Neuron (in vitro differentiated cells): ENCODE measurements at regions not wholly inside any gene's neighbourhood (a gene's known extent, or its start where the extent isn't known, plus 50 kb on each side); places are given as distances from the start of the nearest gene placed in this dataset.

Experiments
- H2AFZ ChIP-seq: one replicate; pipeline ENCODE4 v1.6.1; 2013; ENCODE audit warnings: low read depth, mild to moderate bottlenecking, inconsistent platforms, low read length, moderate library complexity
- H3K27me3 ChIP-seq: one replicate; pipeline ENCODE4 v1.6.1; 2013; ENCODE audit warnings: low read length; ENCODE audit not compliant: insufficient read depth
- H3K36me3 ChIP-seq: one replicate; pipeline ENCODE4 v1.6.1; 2013; ENCODE audit warnings: low read length; ENCODE audit not compliant: insufficient read depth
- H3K4me1 ChIP-seq: one replicate; pipeline ENCODE4 v1.6.1; 2013; ENCODE audit warnings: low read length; ENCODE audit not compliant: insufficient read depth
- H3K4me3 ChIP-seq: 2 replicates; pipeline ENCODE4 v1.5.1; 2013; ENCODE audit warnings: mild to moderate bottlenecking, low read length, moderate library complexity
- H3K9me3 ChIP-seq: one replicate; pipeline ENCODE4 v1.6.1; 2013; ENCODE audit warnings: low read length

DNA sequence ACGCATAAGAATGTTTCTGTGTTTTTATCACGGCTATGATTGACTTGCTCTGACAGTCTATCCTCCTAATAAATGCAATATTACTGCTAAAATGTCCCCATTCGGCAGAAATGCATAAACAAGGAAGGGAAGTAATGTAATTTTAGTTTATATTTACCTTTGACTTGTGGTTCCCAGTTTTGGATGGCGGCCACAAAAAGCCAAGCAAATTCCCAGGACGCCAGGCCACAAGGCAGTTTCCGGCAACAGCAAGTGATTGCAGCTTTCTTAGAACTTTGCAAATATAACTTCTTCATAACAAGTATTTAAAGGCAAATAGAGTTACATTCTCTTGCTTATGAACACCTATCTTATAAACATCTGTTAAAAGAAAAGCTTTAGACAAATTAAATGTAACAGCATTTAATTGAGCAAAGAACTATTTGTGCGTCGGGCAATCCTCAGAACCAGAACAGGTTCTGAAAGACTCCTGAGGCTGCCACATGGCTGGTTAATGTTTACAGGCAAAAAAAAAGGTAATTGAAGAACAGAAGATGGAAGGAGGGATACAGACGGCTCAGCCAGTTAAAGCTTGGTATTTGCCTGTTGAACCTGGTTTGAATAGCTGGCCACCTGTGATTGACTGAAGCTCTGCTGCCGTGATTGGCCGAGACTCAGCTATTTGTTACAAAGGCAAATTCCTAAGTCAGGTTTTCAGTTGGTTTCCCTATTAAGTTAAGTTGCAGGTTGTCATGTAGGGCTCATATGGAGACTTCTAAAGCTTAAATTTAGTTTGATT is 80.8 kb downstream of the C21orf91 start:
- Histone ChIP-seq H2AFZ (no peak overlapping the region), H3K9me3 (no peaks in the 10 kb centered on the region), H3K27me3 (no peaks in the 10 kb centered on the region), H3K36me3 (no peaks in the 10 kb centered on the region), H3K4me1 (no peaks in the 10 kb centered on the region), H3K4me3 (no peak overlapping the region)

- no peaks in the 10 kb centered on the region for H3K9me3 ChIP-seq
These were observed 83.1 kb downstream of the C21orf91 start for GRCh38 chr21:17736072-17736471.

GRCh38 chr21:17733209-17733608 is 85.9 kb downstream of the C21orf91 start:
- H2AFZ ChIP-seq: no peak overlapping the region
- H3K27me3 ChIP-seq: no peaks in the 10 kb centered on the region
- H3K9me3 ChIP-seq: no peaks in the 10 kb centered on the region
- H3K4me1 ChIP-seq: no peaks in the 10 kb centered on the region
- H3K4me3 ChIP-seq: no peak overlapping the region
- H3K36me3 ChIP-seq: no peaks in the 10 kb centered on the region

More at GRCh38 chr21:17736072-17736471, 83.1 kb downstream of the C21orf91 start:
- no peaks in the 10 kb centered on the region for H3K4me1 ChIP-seq
- no peak overlapping the region for H2AFZ ChIP-seq
- H3K27me3 ChIP-seq: no peaks in the 10 kb centered on the region
- H3K36me3 ChIP-seq: no peaks in the 10 kb centered on the region
- no peak overlapping the region for H3K4me3 ChIP-seq

GRCh38 chr21:17732306-17732705 is 86.8 kb downstream of the C21orf91 start:
- Histone ChIP-seq H3K4me3 (no peak overlapping the region), H3K36me3 (no peaks in the 10 kb centered on the region), H3K4me1 (no peaks in the 10 kb centered on the region)

DNA sequence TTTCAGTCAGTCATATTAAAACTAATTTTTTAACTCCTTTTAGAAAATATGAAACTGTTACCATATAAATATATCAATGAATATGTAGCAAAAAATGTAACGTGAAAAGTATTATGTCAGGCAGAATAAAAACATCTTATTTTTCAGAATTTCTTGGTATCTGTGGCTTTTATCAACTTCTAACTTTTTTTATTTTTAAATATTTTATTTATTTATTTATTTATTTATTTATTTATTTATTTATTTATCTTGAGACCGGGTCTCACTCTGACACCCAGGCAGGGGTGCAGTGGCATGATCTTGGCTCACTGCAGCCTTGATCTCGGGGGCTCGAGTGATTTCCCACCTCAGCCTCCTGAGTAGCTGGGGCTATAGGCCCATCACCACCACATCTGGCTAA is 87.6 kb downstream of the C21orf91 start:
- Histone ChIP-seq H3K4me3 (no peak overlapping the region), H2AFZ (no peak overlapping the region)

More at GRCh38 chr21:17732306-17732705, 86.8 kb downstream of the C21orf91 start:
- Histone ChIP-seq H3K27me3 (no peaks in the 10 kb centered on the region), H3K9me3 (no peaks in the 10 kb centered on the region), H2AFZ (no peak overlapping the region)

DNA sequence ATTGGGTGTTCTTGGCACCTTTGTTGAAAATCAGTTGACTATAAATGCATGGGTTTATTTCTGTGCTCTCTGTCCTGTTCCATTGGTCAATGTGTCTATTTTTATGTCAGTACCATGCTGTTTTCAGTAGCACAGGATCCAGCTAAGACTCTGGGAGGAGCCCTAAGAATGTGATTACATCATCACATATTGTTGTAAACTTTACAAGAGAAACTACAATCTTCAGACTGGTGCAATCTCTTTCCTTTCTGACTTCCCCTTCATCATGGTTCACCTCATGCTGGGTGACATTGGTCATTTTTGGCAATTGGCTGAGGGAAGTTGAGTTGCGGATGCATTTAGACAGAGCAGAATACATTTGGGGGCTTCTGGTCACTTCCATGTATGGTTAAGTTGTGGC is 88.4 kb downstream of the C21orf91 start:
- Histone ChIP-seq H3K4me1 (no peaks in the 10 kb centered on the region), H3K9me3 (no peaks in the 10 kb centered on the region), H3K27me3 (no peaks in the 10 kb centered on the region), H2AFZ (no peak overlapping the region), H3K4me3 (no peak overlapping the region), H3K36me3 (no peaks in the 10 kb centered on the region)

More for the DNA sequence above, 87.6 kb downstream of the C21orf91 start:
- no peaks in the 10 kb centered on the region for H3K36me3 ChIP-seq
- H3K4me1 ChIP-seq: no peaks in the 10 kb centered on the region
- H3K27me3 ChIP-seq: no peaks in the 10 kb centered on the region
- no peaks in the 10 kb centered on the region for H3K9me3 ChIP-seq

DNA sequence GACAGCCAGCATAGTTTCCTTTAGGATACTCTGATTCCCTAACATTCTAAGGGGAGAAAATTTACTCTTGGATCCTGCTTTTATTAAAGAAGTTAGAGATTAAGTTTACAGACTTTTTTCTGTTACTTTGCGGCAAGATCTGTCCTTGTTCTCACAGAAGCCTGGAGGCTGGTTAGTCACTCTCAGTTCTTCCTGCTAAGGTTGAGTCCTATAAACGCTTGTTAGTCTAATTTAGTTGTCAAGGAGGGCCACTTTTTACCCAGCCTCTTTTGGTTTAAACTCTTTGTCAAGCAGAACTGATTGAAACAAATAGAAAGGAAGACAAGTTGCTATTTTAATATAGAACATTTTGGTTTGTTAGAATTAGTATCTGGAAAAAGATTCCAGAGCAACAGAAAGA is 89.7 kb downstream of the C21orf91 start:
- H3K36me3 ChIP-seq: no peaks in the 10 kb centered on the region

GRCh38 chr21:17727361-17727760 is 91.8 kb downstream of the C21orf91 start:
- Histone ChIP-seq H2AFZ (no peak overlapping the region), H3K27me3 (no peaks in the 10 kb centered on the region), H3K36me3 (no peaks in the 10 kb centered on the region), H3K4me1 (no peaks in the 10 kb centered on the region), H3K4me3 (no peak overlapping the region), H3K9me3 (peaks cover 2% of the 10 kb centered on the region)

More for the DNA sequence above, 89.7 kb downstream of the C21orf91 start:
- Histone ChIP-seq H2AFZ (no peak overlapping the region), H3K27me3 (no peaks in the 10 kb centered on the region), H3K9me3 (no peaks in the 10 kb centered on the region), H3K4me3 (no peak overlapping the region), H3K4me1 (no peaks in the 10 kb centered on the region)

DNA sequence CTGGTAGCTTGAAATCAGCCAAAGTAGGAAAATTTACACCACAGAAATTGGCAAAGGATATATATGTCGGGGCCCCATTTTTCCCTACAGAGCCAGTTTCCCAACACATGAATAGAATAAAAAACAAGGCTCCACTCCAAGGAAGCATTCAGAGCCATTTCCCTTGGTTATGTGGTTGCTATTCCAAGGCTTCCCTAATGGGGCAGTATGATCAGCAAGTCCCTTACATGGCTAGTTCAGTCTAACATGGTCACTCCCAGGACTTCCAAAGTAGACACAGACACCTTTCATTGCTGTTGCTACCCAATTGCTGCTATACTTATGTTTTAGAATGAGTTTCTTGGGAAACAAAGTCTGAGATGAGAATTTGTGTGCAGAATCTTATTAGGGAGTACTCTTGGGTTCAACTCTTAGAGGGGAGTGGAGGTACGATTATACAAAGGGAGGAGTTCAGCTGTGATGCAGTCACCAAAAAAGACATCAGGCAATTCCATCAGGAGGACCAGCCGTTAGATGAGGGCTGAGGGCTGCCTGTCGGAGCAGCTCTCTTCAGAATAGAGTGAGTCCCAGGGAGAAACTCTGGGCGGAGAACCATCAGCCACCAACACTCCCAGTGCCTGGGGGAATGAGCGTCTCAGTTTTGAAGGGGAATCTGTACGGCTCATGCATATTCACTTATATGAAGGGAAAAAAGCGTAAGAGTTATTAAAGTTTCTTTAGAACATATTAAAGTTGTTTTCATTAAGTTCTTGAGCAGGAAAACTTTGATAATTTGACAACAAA is 92.9 kb downstream of the C21orf91 start:
- Histone ChIP-seq H3K4me3 (no peak overlapping the region), H3K9me3 (peaks cover 2% of the 10 kb centered on the region), H3K36me3 (no peaks in the 10 kb centered on the region), H3K4me1 (no peaks in the 10 kb centered on the region), H2AFZ (no peak overlapping the region), H3K27me3 (no peaks in the 10 kb centered on the region)

- H2AFZ ChIP-seq: no peak overlapping the region
- no peaks in the 10 kb centered on the region for H3K27me3 ChIP-seq
- H3K9me3 ChIP-seq: peaks cover 2% of the 10 kb centered on the region
- H3K36me3 ChIP-seq: no peaks in the 10 kb centered on the region
- no peak overlapping the region for H3K4me3 ChIP-seq
- no peaks in the 10 kb centered on the region for H3K4me1 ChIP-seq
These were observed 93.8 kb downstream of the C21orf91 start for GRCh38 chr21:17725339-17725738.

- no peaks in the 10 kb centered on the region for H3K27me3 ChIP-seq
- H3K36me3 ChIP-seq: no peaks in the 10 kb centered on the region
- no peaks in the 10 kb centered on the region for H3K9me3 ChIP-seq
- no peak overlapping the region for H3K4me3 ChIP-seq
- H3K4me1 ChIP-seq: no peaks in the 10 kb centered on the region
- no peak overlapping the region for H2AFZ ChIP-seq
These were observed 100.2 kb upstream of the BTG3 start for GRCh38 chr21:17712887-17713286.

DNA sequence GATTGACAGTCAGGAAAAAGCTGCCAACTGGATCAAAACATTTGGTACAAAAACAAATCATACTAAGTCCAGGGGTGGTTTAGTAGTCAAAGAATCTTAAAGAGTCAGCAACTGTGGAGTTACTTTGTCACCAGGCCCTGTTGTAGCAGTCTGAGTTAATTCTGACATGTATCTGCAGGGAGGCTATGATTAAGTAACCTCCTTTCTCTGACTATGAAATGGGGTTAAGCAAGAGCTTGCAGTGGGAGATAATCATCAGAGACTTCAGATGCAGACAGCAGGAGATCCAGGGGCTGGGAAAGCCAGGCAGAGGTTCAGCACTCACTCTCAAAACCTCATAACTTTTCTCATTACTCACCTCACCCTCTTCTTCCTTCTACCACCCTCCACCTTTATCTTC is 99.2 kb upstream of the BTG3 start:
- no peaks in the 10 kb centered on the region for H3K9me3 ChIP-seq
- H3K27me3 ChIP-seq: no peaks in the 10 kb centered on the region
- H3K36me3 ChIP-seq: no peaks in the 10 kb centered on the region
- H3K4me3 ChIP-seq: no peak overlapping the region
- H3K4me1 ChIP-seq: no peaks in the 10 kb centered on the region
- no peak overlapping the region for H2AFZ ChIP-seq

DNA sequence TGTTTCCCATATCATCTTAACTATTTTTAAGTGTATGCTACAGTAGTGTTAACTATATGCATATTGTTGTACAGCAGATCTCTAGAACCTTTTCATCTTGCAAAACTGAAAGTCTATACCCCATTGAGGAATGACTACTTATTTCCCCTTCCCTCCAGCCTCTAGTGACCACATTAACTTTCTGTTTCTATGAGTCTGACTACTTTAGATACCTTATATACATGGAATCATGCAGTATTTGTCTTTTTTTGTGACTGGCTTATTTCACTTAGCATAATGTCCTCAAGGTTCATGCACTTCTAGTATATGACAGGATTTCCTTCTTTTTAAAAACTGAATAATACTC is 96.5 kb upstream of the BTG3 start:
- Histone ChIP-seq H2AFZ (no peak overlapping the region), H3K9me3 (no peaks in the 10 kb centered on the region), H3K27me3 (no peaks in the 10 kb centered on the region)

More for the DNA sequence above, 96.5 kb upstream of the BTG3 start:
- no peak overlapping the region for H3K4me3 ChIP-seq
- no peaks in the 10 kb centered on the region for H3K36me3 ChIP-seq
- no peaks in the 10 kb centered on the region for H3K4me1 ChIP-seq
